GM23338 (cell line): ENCODE measurements at regions not wholly inside any gene's neighbourhood (a gene's known extent, or its start where the extent isn't known, plus 50 kb on each side); places are given as distances from the start of the nearest gene placed in this dataset.

Experiments used
- ATAC-seq: fragments of 200-7000 bp; cut with Tn5 transposase; 3 replicates; pipeline ENCODE4 v1.9.1; 2020
- DNase-seq: peaks from one replicate; pipeline ENCODE4 v3.0.0-alpha.2; 2015; ENCODE audit warnings: low spot score
- H2AFZ ChIP-seq: fragments of 200-600 bp; sonication (generic); 2 replicates; pipeline ENCODE4 v1.8.0; 2016; ENCODE audit warnings: antibody characterized with exemption, mild to moderate bottlenecking, moderate library complexity
- H3F3A ChIP-seq: fragments of 200-600 bp; sonication (generic); replicated peaks from 2 replicates; pipeline ENCODE4 v1.8.0; 2017; ENCODE audit warnings: antibody characterized with exemption, mixed run types, low read depth
- H3K27ac ChIP-seq: fragments of 200-600 bp; sonication (generic); 2 replicates; pipeline ENCODE4 v1.6.1; 2016; ENCODE audit warnings: low read depth
- H3K27me3 ChIP-seq: fragments of 200-600 bp; sonication (generic); 2 replicates; pipeline ENCODE4 v1.8.0; 2016; ENCODE audit warnings: mild to moderate bottlenecking, mixed run types, moderate library complexity; ENCODE audit not compliant: insufficient read depth
- H3K36me3 ChIP-seq: fragments of 200-600 bp; sonication (generic); 2 replicates; pipeline ENCODE4 v1.8.0; 2016; ENCODE audit warnings: mild to moderate bottlenecking; ENCODE audit not compliant: insufficient read depth
- H3K4me1 ChIP-seq: fragments of 200-600 bp; sonication (generic); 2 replicates; pipeline ENCODE4 v1.8.0; 2016; ENCODE audit warnings: mild to moderate bottlenecking, moderate library complexity; ENCODE audit not compliant: insufficient read depth
- H3K4me2 ChIP-seq: fragments of 200-600 bp; sonication (generic); 2 replicates; pipeline ENCODE4 v1.7.1; 2017; ENCODE audit warnings: mixed run types
- H3K4me3 ChIP-seq: fragments of 200-600 bp; sonication (generic); 2 replicates; pipeline ENCODE4 v1.6.1; 2016; ENCODE audit warnings: mixed run types
- H3K79me2 ChIP-seq: fragments of 200-600 bp; sonication (generic); replicated peaks from 2 replicates; pipeline ENCODE4 v1.8.0; 2017; ENCODE audit warnings: mild to moderate bottlenecking; ENCODE audit not compliant: insufficient read depth
- H3K9me2 ChIP-seq: fragments of 200-600 bp; sonication (generic); 2 replicates; pipeline ENCODE4 v1.8.0; 2017; ENCODE audit not compliant: insufficient read depth
- H4K20me1 ChIP-seq: fragments of 200-600 bp; sonication (generic); replicated peaks from 2 replicates; pipeline ENCODE4 v1.8.0; 2017; ENCODE audit warnings: mild to moderate bottlenecking; ENCODE audit not compliant: insufficient read depth
- H3K27ac Mint-ChIP-seq: 2 replicates; pipeline ENCODE4 v1.8.0; 2020; ENCODE audit warnings: inconsistent platforms, mild to moderate bottlenecking, moderate library complexity, mixed read lengths
- H3K27me3 Mint-ChIP-seq: 3 replicates; pipeline ENCODE4 v1.8.0; 2022; ENCODE audit warnings: low read depth, mild to moderate bottlenecking, moderate library complexity, mixed read lengths, inconsistent platforms; ENCODE audit not compliant: insufficient read depth, poor library complexity
- H3K36me3 Mint-ChIP-seq: 3 replicates; pipeline ENCODE4 v1.8.0; 2021; ENCODE audit warnings: low read depth, mild to moderate bottlenecking, inconsistent platforms, moderate library complexity, mixed read lengths
- H3K4me1 Mint-ChIP-seq: 3 replicates; pipeline ENCODE4 v1.8.0; 2020; ENCODE audit warnings: mild to moderate bottlenecking, inconsistent platforms, mixed read lengths
- H3K4me3 Mint-ChIP-seq: 3 replicates; pipeline ENCODE4 v1.8.0; 2021; ENCODE audit warnings: moderate library complexity, mild to moderate bottlenecking, inconsistent platforms, mixed read lengths
- H3K9me3 Mint-ChIP-seq: 3 replicates; pipeline ENCODE4 v1.8.0; 2020; ENCODE audit warnings: moderate library complexity, mild to moderate bottlenecking, inconsistent platforms, mixed read lengths
- CREB1 ChIP-seq: fragments of 250-450 bp; sonication (Bioruptor Pico); IDR thresholded peaks from 2 replicates; pipeline ENCODE4 v1.5.0; 2020; ENCODE audit warnings: low read depth, mild to moderate bottlenecking, moderate library complexity
- EZH2 ChIP-seq: fragments of 200-600 bp; sonication (generic); IDR thresholded peaks from one replicate; pipeline ENCODE4 v1.8.0; 2017; ENCODE audit warnings: antibody characterized with exemption, mild to moderate bottlenecking, low read depth; ENCODE audit not compliant: unreplicated experiment
- EZH2phosphoT487 ChIP-seq: fragments of 200-600 bp; sonication (generic); IDR thresholded peaks from one replicate; pipeline ENCODE4 v1.8.1; 2018; ENCODE audit warnings: antibody characterized with exemption; ENCODE audit not compliant: unreplicated experiment
- JUNB ChIP-seq: IDR thresholded peaks from one replicate; pipeline ENCODE4 v1.6.1; 2016; ENCODE audit warnings: antibody characterized with exemption; ENCODE audit not compliant: unreplicated experiment
- NANOG ChIP-seq: IDR thresholded peaks from 2 replicates; pipeline ENCODE4 v1.6.1; 2016; ENCODE audit warnings: antibody characterized with exemption, borderline replicate concordance
- POLR2AphosphoS5 ChIP-seq: IDR thresholded peaks from 2 replicates; pipeline ENCODE4 v1.6.1; 2016; ENCODE audit warnings: antibody characterized with exemption, low read depth
- STAT1 ChIP-seq: IDR thresholded peaks from one replicate; pipeline ENCODE4 v1.6.1; 2016; ENCODE audit warnings: antibody characterized with exemption; ENCODE audit not compliant: unreplicated experiment
- ZNF331 ChIP-seq: fragments of 250-450 bp; sonication (Bioruptor Pico); IDR thresholded peaks from 2 replicates; pipeline ENCODE4 v1.5.0; 2020; ENCODE audit warnings: low read depth, mild to moderate bottlenecking, moderate library complexity
- TF ChIP-seq, protein P1 (sequence below), 2 experiments: fragments of 200-600 bp in 1 of 2; sonication (generic) in 1 of 2; conservative IDR thresholded peaks; 2 replicates each; pipeline versions ENCODE4 v1.5.1 to v1.6.1; 2016 to 2017; ENCODE audit warnings: antibody characterized with exemption in 2 of 2, low read depth in 2 of 2, mild to moderate bottlenecking in 2 of 2, moderate library complexity in 1 of 2
- TF ChIP-seq, protein P2 (sequence below): fragments of 250-450 bp; sonication (Bioruptor Pico); IDR thresholded peaks from 2 replicates; pipeline ENCODE4 v1.5.0; 2020; ENCODE audit warnings: mild to moderate bottlenecking, moderate library complexity
- TF ChIP-seq, protein P3 (sequence below): IDR thresholded peaks from 2 replicates; pipeline ENCODE4 v1.6.1; 2016; ENCODE audit warnings: antibody characterized with exemption
- TF ChIP-seq, protein P4 (sequence below): IDR thresholded peaks from one replicate; pipeline ENCODE4 v1.6.1; 2018; ENCODE audit warnings: antibody characterized with exemption; ENCODE audit not compliant: unreplicated experiment

DNA sequence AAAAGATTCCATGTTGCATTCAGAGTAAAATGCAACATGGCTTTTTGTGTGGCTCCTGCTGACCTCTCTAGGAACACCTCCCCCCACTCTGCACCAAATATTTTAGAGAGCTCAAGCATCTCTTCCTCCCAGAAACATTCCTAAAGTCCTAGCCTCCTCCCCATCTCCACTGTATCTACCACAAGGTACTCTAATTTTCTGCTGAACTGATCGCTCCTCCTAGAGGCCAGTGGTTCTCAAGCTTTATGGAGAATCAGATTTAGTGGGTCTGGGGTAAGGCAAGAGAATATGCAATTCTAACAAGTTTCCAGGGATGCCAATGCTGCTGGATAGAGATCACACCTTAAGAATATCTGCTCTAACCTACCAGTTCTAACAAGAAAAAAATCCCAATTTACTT lies 89.5 kb upstream of the HNRNPA3 start (continued):
- TF ChIP-seq, protein P1, sequence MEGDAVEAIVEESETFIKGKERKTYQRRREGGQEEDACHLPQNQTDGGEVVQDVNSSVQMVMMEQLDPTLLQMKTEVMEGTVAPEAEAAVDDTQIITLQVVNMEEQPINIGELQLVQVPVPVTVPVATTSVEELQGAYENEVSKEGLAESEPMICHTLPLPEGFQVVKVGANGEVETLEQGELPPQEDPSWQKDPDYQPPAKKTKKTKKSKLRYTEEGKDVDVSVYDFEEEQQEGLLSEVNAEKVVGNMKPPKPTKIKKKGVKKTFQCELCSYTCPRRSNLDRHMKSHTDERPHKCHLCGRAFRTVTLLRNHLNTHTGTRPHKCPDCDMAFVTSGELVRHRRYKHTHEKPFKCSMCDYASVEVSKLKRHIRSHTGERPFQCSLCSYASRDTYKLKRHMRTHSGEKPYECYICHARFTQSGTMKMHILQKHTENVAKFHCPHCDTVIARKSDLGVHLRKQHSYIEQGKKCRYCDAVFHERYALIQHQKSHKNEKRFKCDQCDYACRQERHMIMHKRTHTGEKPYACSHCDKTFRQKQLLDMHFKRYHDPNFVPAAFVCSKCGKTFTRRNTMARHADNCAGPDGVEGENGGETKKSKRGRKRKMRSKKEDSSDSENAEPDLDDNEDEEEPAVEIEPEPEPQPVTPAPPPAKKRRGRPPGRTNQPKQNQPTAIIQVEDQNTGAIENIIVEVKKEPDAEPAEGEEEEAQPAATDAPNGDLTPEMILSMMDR (conservative IDR thresholded peaks at IDR 0.05; ENCODE audit: low read depth in 2 of 2): peak; percentile 34 to 48; a peak in 3 of 4 replicates

DNA sequence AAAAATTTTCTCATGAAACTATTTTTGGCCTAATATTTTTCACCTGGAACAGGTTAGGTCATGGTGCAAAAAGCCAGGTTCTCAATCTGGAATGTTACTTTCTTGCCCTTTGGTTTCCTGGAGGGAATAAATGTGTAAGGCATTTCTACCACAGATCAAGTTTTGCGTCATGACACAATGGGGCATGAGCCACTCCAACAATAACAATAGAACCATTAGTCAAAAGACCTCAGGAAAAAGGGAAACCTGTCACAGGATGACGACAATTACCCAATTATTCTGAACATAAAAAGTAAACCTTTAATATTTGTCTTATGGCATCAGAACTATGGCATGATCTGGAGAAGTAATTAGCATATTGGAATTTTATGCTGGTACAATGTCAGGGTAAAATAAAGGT lies 88.2 kb upstream of the HNRNPA3 start:
- Histone ChIP-seq H3K4me1 (no peaks in the 10 kb centered on the region; the same call in 1 of the 2 replicates), H3K27me3 (no peaks in the 10 kb centered on the region), H2AFZ (no peak overlapping the region), H3K4me2 (no peak overlapping the region), H3K27ac (no peak overlapping the region), H3K79me2 (no peaks in the 10 kb centered on the region), H3K4me3 (no peak overlapping the region), H4K20me1 (no peaks in the 10 kb centered on the region), H3F3A (no peaks in the 10 kb centered on the region), H3K9me2 (no peaks in the 10 kb centered on the region), H3K36me3 (no peaks in the 10 kb centered on the region)
- H3K36me3 Mint-ChIP-seq: no peaks in the 10 kb centered on the region
- H3K4me1 Mint-ChIP-seq: peaks cover 17% of the 10 kb centered on the region
- DNase-seq: no peak
- no peaks in the 10 kb centered on the region for H3K27me3 Mint-ChIP-seq
- ATAC-seq: no peak
- H3K4me3 Mint-ChIP-seq: no peak overlapping the region
- no peak overlapping the region for H3K27ac Mint-ChIP-seq
- no peaks in the 10 kb centered on the region for H3K9me3 Mint-ChIP-seq
- TF ChIP-seq JUNB (no peak), EZH2 (no peak), NANOG (no peak), POLR2AphosphoS5 (no peak), STAT1 (no peak), ZNF331 (CRISPR knock-in tag) (no peak), EZH2phosphoT487 (no peak), CREB1 (CRISPR knock-in tag) (no peak)
- TF ChIP-seq, protein P2, sequence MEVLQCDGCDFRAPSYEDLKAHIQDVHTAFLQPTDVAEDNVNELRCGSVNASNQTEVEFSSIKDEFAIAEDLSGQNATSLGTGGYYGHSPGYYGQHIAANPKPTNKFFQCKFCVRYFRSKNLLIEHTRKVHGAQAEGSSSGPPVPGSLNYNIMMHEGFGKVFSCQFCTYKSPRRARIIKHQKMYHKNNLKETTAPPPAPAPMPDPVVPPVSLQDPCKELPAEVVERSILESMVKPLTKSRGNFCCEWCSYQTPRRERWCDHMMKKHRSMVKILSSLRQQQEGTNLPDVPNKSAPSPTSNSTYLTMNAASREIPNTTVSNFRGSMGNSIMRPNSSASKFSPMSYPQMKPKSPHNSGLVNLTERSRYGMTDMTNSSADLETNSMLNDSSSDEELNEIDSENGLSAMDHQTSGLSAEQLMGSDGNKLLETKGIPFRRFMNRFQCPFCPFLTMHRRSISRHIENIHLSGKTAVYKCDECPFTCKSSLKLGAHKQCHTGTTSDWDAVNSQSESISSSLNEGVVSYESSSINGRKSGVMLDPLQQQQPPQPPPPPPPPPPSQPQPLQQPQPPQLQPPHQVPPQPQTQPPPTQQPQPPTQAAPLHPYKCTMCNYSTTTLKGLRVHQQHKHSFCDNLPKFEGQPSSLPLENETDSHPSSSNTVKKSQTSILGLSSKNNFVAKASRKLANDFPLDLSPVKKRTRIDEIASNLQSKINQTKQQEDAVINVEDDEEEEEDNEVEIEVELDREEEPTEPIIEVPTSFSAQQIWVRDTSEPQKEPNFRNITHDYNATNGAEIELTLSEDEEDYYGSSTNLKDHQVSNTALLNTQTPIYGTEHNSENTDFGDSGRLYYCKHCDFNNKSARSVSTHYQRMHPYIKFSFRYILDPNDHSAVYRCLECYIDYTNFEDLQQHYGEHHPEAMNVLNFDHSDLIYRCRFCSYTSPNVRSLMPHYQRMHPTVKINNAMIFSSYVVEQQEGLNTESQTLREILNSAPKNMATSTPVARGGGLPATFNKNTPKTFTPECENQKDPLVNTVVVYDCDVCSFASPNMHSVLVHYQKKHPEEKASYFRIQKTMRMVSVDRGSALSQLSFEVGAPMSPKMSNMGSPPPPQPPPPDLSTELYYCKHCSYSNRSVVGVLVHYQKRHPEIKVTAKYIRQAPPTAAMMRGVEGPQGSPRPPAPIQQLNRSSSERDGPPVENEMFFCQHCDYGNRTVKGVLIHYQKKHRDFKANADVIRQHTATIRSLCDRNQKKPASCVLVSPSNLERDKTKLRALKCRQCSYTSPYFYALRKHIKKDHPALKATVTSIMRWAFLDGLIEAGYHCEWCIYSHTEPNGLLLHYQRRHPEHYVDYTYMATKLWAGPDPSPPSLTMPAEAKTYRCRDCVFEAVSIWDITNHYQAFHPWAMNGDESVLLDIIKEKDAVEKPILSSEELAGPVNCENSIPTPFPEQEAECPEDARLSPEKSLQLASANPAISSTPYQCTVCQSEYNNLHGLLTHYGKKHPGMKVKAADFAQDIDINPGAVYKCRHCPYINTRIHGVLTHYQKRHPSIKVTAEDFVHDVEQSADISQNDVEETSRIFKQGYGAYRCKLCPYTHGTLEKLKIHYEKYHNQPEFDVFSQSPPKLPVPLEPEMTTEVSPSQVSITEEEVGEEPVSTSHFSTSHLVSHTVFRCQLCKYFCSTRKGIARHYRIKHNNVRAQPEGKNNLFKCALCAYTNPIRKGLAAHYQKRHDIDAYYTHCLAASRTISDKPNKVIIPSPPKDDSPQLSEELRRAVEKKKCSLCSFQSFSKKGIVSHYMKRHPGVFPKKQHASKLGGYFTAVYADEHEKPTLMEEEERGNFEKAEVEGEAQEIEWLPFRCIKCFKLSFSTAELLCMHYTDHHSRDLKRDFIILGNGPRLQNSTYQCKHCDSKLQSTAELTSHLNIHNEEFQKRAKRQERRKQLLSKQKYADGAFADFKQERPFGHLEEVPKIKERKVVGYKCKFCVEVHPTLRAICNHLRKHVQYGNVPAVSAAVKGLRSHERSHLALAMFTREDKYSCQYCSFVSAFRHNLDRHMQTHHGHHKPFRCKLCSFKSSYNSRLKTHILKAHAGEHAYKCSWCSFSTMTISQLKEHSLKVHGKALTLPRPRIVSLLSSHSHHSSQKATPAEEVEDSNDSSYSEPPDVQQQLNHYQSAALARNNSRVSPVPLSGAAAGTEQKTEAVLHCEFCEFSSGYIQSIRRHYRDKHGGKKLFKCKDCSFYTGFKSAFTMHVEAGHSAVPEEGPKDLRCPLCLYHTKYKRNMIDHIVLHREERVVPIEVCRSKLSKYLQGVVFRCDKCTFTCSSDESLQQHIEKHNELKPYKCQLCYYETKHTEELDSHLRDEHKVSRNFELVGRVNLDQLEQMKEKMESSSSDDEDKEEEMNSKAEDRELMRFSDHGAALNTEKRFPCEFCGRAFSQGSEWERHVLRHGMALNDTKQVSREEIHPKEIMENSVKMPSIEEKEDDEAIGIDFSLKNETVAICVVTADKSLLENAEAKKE (CRISPR knock-in tag): no peak
- TF ChIP-seq, protein P3, sequence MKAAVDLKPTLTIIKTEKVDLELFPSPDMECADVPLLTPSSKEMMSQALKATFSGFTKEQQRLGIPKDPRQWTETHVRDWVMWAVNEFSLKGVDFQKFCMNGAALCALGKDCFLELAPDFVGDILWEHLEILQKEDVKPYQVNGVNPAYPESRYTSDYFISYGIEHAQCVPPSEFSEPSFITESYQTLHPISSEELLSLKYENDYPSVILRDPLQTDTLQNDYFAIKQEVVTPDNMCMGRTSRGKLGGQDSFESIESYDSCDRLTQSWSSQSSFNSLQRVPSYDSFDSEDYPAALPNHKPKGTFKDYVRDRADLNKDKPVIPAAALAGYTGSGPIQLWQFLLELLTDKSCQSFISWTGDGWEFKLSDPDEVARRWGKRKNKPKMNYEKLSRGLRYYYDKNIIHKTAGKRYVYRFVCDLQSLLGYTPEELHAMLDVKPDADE: no peak
- TF ChIP-seq, protein P4, sequence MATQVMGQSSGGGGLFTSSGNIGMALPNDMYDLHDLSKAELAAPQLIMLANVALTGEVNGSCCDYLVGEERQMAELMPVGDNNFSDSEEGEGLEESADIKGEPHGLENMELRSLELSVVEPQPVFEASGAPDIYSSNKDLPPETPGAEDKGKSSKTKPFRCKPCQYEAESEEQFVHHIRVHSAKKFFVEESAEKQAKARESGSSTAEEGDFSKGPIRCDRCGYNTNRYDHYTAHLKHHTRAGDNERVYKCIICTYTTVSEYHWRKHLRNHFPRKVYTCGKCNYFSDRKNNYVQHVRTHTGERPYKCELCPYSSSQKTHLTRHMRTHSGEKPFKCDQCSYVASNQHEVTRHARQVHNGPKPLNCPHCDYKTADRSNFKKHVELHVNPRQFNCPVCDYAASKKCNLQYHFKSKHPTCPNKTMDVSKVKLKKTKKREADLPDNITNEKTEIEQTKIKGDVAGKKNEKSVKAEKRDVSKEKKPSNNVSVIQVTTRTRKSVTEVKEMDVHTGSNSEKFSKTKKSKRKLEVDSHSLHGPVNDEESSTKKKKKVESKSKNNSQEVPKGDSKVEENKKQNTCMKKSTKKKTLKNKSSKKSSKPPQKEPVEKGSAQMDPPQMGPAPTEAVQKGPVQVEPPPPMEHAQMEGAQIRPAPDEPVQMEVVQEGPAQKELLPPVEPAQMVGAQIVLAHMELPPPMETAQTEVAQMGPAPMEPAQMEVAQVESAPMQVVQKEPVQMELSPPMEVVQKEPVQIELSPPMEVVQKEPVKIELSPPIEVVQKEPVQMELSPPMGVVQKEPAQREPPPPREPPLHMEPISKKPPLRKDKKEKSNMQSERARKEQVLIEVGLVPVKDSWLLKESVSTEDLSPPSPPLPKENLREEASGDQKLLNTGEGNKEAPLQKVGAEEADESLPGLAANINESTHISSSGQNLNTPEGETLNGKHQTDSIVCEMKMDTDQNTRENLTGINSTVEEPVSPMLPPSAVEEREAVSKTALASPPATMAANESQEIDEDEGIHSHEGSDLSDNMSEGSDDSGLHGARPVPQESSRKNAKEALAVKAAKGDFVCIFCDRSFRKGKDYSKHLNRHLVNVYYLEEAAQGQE: no peak
